ENCODE measurements at regions not wholly inside any gene's neighbourhood (a gene's known extent, or its start where the extent isn't known, plus 50 kb on each side); places are given as distances from the start of the nearest gene placed in this dataset.
A peak's percentile ranks its signal among the peaks of the same experiment; 100 is the strongest.

DNA sequence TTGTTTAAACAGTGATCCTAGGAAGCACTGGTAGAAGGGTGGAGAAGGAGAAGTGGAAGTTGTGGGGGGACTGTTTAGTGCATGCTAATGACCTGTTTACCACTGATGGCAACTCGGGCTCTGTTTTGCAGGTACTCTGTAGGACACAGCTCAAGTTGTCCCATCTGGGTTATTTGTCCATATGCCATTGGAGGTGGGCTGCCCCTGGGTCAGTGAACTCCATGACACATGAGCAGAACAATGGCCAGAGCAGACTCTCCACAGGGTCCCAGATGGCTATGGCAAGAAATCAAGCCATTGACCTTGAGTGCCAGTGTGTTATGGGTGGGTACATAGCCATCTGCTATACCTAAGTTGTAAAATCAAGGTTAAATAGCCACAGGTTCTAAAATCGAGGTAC, 175.9 kb downstream of the GAS1 start:
- TF ChIP-seq, protein P1, sequence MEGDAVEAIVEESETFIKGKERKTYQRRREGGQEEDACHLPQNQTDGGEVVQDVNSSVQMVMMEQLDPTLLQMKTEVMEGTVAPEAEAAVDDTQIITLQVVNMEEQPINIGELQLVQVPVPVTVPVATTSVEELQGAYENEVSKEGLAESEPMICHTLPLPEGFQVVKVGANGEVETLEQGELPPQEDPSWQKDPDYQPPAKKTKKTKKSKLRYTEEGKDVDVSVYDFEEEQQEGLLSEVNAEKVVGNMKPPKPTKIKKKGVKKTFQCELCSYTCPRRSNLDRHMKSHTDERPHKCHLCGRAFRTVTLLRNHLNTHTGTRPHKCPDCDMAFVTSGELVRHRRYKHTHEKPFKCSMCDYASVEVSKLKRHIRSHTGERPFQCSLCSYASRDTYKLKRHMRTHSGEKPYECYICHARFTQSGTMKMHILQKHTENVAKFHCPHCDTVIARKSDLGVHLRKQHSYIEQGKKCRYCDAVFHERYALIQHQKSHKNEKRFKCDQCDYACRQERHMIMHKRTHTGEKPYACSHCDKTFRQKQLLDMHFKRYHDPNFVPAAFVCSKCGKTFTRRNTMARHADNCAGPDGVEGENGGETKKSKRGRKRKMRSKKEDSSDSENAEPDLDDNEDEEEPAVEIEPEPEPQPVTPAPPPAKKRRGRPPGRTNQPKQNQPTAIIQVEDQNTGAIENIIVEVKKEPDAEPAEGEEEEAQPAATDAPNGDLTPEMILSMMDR (conservative IDR thresholded peaks at IDR 0.05; ENCODE audit: control insufficient read depth, insufficient read depth, low read depth, low read length): no peak
- H3K4me3 ChIP-seq (ENCODE audit: control insufficient read depth, low read depth, low read length): no peak overlapping the region
- no peak for DNase-seq (ENCODE audit: low read depth)

DNA sequence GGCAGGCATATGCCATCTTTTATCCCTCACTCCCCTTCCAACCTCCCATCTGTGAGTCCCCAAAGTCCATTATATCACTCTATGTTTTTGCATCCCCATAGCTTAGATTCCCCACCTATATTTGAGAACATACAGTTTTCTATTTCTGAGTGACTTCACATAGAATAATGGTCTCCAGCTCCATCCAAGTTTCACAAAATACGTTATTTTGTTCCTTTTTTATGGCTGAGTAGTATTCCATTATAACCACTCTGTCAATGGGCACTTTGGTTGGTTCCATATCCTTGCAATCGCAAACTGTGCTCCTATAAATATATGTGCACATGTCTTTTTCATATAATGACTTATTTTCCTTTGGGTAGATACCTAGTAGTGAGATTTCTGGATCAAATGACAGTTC, 178.6 kb downstream of the GAS1 start:
- no peak for DNase-seq (ENCODE audit: low read depth)
- H3K4me3 ChIP-seq (ENCODE audit: control insufficient read depth, low read depth, low read length): no peak overlapping the region
- TF ChIP-seq, protein P1 (conservative IDR thresholded peaks at IDR 0.05; ENCODE audit: control insufficient read depth, insufficient read depth, low read depth, low read length): no peak

- H3K4me3 ChIP-seq (ENCODE audit: control insufficient read depth, low read depth, low read length): no peak overlapping the region
- TF ChIP-seq, protein P1 (conservative IDR thresholded peaks at IDR 0.05; ENCODE audit: control insufficient read depth, insufficient read depth, low read depth, low read length): no peak
- no peak for DNase-seq (ENCODE audit: low read depth)
These were observed 179.3 kb downstream of the GAS1 start for GRCh38 chr9:86768020-86768419.

DNA sequence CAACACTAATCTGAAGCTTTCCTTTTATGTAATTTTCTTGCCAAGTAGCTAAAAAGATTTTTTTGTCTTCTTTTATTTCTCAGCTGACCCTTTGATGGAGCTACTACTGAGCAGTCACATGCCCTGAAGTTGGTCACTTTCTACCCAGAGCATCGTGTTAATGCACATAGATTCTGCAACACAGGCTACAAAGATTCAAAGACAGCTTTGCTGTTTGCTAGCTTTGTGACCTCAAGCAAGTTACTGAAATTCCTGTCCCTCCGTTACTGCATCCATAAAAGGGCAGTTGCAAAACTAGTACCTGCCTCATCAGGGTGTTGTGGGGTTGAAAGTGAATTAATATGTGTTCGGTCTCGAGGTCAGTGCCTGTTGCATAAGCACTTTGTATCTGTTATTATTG, 179.9 kb downstream of the GAS1 start:
- no peak for DNase-seq (ENCODE audit: low read depth)
- no peak overlapping the region for H3K4me3 ChIP-seq (ENCODE audit: control insufficient read depth, low read depth, low read length)
- TF ChIP-seq, protein P1 (conservative IDR thresholded peaks at IDR 0.05; ENCODE audit: control insufficient read depth, insufficient read depth, low read depth, low read length): no peak

GRCh38 chr9:86766912-86767311, 180.4 kb downstream of the GAS1 start:
- no peak overlapping the region for H3K4me3 ChIP-seq (ENCODE audit: control insufficient read depth, low read depth, low read length)
- DNase-seq (ENCODE audit: low read depth): peak; percentile 88
- TF ChIP-seq, protein P1 (conservative IDR thresholded peaks at IDR 0.05; ENCODE audit: control insufficient read depth, insufficient read depth, low read depth, low read length): no peak

DNA sequence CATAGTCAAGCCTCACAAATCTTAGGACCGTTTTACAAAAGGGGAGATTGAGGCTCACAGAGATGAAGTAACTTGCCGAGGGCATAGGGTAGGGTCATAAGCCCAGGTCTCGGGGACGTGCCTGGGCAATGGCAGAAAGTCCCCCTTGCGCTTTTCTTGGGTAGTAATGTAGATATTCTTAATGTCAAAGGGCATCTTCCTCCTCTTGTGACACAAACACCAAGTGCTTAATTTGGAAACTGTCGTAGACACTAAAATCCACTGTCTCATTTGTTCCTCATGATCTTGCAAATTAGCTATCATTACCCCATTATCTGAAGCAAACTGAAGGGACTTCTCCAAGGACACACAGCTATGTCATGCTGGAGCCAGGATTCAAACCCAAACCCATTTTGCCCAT, 180.8 kb downstream of the GAS1 start:
- TF ChIP-seq, protein P1 (conservative IDR thresholded peaks at IDR 0.05; ENCODE audit: control insufficient read depth, insufficient read depth, low read depth, low read length): no peak
- no peak for DNase-seq (ENCODE audit: low read depth)
- H3K4me3 ChIP-seq (ENCODE audit: control insufficient read depth, low read depth, low read length): no peak overlapping the region

- TF ChIP-seq, protein P1 (conservative IDR thresholded peaks at IDR 0.05; ENCODE audit: control insufficient read depth, insufficient read depth, low read depth, low read length): no peak
- no peak overlapping the region for H3K4me3 ChIP-seq (ENCODE audit: control insufficient read depth, low read depth, low read length)
- DNase-seq (ENCODE audit: low read depth): no peak
These were observed 181.4 kb downstream of the GAS1 start for GRCh38 chr9:86765746-86766430.
